Hepatic stellate cell (primary cell): ENCODE measurements at regions not wholly inside any gene's neighbourhood (a gene's known extent, or its start where the extent isn't known, plus 50 kb on each side); places are given as distances from the start of the nearest gene placed in this dataset.
"Not testable (repeated sequence)": the region's sequence is repeated elsewhere in the genome, so short reads cannot be mapped to it uniquely, and the experiment has no call there.

ENCODE experiments used
- DNase-seq: peaks from one replicate; pipeline ENCODE4 v3.0.0; 2011; ENCODE audit warnings: low spot score

GRCh38 chr16:59878479-59878878, 1144.4 kb upstream of the GOT2 start:
- DNase-seq = no peak

GRCh38 chr16:59864981-59865666, 1131.0 kb upstream of the GOT2 start:
- DNase-seq = no peak

DNA sequence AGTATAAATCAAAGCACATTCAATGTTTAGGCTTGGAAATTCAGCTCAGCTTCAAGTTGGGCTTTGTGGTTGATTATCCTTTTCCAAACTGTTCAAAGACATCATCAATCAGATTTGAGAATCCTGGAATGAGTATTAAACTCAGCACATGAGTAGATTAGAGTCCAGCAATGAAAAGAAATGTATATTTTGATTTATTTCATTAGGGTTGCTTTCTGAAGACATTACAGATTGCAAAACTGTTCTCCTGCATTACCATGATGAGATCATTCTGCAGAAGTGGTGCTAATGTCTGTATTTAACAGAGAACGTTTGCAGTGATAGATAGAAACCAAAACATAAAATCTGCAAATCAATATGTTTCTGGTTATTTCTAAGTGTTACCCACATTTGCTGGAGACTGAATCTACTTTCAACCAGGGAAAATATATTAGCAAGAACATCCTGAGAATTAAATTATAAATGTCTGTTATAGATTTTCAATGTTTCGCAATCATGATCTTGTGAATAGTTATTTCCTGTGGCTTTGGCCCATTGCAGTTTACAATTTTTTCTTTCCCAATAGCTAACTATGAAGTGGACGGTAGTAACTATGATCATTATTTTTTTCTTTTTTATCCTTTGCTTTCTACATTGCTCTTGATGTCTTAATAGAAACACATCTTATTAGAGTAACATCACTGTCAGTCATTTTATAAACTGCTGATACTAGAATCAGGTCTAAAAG, 1125.7 kb upstream of the GOT2 start:
- no peak for DNase-seq

DNA sequence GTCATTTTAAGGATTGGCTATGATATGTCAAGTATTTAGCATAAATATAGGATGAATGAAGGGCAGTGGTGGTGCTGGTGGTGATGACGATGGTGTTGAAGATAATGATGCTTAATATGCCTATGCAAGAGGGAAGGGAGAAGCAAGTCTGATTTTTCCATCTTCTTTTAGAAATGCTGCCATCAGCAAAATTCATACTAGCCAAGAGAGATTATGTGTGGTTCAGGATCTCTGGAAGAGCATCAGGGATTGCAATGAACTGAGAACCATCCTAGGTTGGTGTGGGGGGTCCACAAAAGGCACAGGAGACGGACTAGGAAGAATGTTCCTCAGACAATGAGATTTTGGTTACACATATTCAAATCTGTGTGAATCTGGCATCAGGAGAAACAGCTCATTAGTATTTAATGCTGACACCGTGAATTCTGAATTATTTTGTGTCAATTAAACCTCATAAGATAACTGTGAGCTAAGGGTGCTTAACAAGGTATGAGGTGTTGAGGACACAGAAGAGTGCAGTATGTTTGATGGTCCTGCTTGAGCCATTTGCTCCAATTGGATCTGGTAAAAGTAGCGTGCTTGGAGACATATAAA, 1120.8 kb upstream of the GOT2 start:
- no peak for DNase-seq

DNA sequence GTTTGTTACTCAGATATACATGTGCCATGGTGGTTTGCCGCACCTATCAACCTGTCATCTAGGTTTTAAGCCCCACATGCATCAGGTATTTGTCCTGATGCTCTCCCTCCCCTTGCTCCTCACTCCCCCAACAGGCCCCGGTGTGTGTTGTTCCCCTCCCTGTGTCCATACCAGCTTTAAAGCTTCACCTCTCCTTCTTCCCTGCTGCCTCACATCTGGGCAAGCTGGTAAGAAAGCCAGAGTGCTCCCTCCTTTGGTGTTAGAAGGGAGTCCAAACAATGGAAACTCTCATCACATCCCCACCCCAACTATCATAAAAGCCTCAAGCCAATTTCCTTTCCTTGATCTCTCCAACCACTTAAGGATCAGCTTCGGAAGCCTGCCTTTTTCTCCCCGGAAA, 1115.6 kb upstream of the GOT2 start:
- no peak for DNase-seq

DNA sequence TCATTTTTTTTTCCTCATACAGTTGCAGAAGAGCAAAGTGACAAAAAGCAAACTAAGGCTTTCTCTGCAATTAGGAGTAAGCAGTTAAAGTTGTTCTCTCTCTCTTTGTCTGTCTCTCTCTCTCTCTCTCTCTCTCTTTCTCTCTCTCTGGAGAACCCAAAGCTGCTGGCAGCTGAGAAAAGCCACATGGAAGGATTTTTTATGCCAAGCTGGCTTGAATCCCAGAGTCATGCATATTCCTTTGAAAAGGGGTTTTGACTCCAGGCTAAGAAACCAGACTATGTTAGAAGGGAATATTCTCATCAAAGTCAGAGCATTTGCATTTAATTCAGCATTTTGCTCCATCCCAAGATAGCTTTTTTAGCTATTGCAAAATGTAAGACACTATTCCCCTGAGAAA, 1114.2 kb upstream of the GOT2 start:
- DNase-seq = no peak

DNA sequence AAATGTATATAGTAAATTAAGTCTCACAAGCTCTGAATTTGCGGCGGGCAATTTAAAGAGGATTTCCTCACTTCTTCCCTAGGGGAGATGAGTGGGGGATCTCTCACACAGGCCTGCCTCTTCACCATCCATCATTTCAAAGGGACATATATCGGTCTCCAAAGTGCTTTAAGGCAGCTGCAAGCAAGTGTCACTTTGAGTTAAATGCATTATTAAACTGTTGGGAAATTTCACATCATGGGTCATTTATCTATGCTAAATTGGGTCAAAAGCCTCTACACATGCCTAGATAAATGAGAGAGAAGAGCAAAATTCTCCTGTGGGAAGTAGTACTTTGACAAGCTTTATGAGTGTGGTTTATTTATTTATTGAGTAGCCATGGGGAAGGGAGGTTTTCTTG, 1106.1 kb upstream of the GOT2 start:
- DNase-seq = no peak

DNA sequence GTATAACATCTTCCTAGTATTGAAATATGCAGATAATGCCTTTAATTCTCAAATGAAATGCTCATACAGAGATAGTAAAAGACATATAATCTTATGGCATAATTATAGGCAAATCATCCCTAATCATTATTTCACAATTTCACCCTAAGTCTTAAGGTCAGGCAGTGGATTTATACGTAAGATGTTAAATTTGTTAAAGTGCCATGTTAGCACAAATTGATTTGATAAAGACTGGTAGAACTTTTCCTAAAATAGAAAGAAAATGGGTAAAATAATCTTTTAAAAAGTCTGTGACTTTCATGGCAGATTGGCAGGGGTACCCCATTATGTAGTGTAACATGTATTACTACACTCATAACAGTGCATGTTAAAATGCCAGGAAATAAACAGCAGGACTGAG, 1092.7 kb upstream of the GOT2 start:
- DNase-seq = no peak

- not testable (repeated sequence) for DNase-seq
Observed at GRCh38 chr16:59809488-59809887, 1075.4 kb upstream of the GOT2 start.

DNA sequence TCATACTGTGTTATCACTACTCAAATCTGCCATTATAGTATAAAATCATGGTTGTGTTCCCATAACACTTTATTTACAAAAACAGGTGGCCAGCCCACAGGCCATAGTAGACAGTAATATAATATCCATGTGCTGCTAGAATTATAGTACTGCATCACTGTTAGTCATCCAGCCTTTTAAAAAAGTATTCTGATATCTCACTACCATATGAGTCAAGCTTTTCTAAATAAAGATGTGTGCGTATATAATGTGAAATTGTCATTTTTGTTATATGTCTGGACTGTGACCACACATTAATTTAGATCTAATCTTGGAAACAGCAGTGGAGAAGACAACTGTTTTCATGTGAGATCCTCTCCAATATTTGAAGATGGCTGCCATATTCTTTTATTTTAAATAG, 1049.1 kb upstream of the GOT2 start:
- DNase-seq = no peak

- no peak for DNase-seq
Observed at GRCh38 chr16:59773330-59773729, 1039.2 kb upstream of the GOT2 start.

- DNase-seq = no peak
Observed at GRCh38 chr16:59759296-59759695, 1025.2 kb upstream of the GOT2 start.

GRCh38 chr16:59758848-59759247, 1024.7 kb upstream of the GOT2 start:
- DNase-seq = no peak

- DNase-seq = no peak
Observed at GRCh38 chr16:59754854-59755253, 1020.7 kb upstream of the GOT2 start.

GRCh38 chr16:59749662-59750336, 1015.7 kb upstream of the GOT2 start:
- no peak for DNase-seq

- DNase-seq = no peak
Observed at GRCh38 chr16:59748531-59748930, 1014.4 kb upstream of the GOT2 start.

DNA sequence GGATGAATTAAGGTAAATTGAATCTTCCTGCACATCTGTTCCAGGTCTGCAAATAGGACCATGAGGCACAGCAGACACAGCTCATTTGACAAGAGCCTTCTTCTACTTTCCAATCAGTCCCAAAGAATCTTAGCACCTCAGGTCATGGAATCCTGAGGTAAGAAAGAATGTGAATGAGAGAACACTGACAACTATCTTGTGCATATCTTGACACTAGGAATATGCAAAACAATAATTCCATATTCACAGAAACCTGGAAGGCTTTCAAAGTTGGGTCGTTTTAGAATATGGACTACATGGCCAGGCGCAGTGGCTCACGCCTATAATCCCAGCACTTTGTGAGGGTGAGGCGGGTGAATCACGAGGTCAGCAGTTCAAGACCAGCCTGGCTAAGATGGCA, 1009.4 kb upstream of the GOT2 start:
- no peak for DNase-seq

- no peak for DNase-seq
Observed at GRCh38 chr16:59740858-59741257, 1006.7 kb upstream of the GOT2 start.

- no peak for DNase-seq
Observed at GRCh38 chr16:59737274-59737673, 1003.2 kb upstream of the GOT2 start.

- no peak for DNase-seq
Observed at GRCh38 chr16:59733321-59733720, 999.2 kb upstream of the GOT2 start.

DNA sequence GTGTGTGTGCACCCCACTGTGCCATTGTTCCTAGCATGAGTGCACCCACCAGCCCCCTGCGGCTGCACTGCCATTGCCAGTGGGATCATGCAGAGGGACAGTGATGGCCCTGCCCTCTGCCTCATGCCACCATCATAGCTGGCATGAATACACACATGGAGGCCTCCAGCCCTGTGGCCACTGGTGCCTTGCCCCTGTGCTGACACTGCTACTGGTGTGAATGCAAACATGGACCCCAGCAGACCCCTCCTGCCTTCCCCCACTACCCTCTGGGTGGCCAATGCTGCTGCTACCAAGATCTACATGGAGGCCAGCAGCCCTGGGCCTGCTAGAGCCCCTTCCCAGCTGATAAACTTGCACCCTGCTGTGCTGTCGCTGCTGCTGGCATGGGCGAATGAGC, 995.5 kb upstream of the GOT2 start:
- DNase-seq = no peak

- DNase-seq = no peak
Observed at GRCh38 chr16:59719121-59719520, 985.0 kb upstream of the GOT2 start.
